NCI-H146 (cell line): ENCODE measurements at regions not wholly inside any gene's neighbourhood (a gene's known extent, or its start where the extent isn't known, plus 50 kb on each side); places are given as distances from the start of the nearest gene placed in this dataset.

Experiments
- DNase-seq: peaks from one replicate; lab custom pipeline; 2025; lab: John Stamatoyannopoulos, UW

DNA sequence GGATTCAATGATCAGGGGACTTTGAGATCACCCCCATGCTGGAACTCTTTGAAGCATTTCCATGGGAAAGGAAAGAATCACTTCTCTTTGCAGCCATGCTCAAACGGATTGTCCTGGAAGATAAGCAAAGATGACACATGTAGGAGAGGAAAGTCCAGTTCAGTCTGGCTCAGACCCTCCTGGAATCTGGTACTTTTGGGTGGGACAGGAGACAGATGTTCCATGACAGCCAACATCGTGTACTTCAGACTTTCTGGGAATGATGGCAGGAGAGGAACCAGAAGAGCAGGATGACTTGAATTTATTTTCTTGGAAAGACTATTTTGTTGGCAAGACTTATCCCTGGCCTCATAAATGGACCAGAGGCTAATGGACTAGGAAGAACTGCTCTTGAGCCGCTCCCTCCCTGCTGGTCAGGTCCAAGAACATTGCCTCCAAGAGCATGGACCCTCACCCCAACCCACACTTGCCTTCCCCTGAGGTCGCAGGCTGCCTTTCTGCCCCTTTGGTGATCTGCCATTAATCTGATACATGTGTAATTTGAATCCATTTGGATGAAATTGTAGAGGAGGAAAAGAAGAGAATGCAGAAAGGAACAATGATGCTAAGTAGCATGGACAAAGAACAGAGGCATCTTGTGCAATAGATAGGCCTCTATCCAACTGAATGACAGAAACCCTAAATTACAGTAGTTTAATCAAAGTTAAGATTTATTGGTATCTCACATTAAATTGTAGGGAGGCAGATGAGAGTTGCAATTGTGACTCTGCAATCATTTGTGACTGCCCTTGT is 201.0 kb downstream of the SNX19 start:
- no peak for DNase-seq

DNA sequence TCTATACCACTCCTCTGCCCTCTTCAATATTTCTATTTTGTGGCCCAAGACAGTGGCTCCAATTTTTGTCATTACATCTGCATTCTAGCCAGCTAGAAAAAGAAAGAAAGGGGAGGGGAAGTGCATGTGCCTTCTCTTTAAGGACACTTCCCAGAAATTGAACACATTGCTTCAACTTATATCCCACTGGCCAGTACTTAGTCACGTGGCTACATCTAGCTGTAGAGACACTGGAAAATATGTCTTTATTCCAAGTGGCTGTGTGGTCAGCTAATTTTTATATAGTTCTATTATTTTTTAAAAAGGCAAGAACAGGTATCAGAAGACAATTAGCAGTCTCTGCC is 200.4 kb downstream of the SNX19 start:
- no peak for DNase-seq

DNA sequence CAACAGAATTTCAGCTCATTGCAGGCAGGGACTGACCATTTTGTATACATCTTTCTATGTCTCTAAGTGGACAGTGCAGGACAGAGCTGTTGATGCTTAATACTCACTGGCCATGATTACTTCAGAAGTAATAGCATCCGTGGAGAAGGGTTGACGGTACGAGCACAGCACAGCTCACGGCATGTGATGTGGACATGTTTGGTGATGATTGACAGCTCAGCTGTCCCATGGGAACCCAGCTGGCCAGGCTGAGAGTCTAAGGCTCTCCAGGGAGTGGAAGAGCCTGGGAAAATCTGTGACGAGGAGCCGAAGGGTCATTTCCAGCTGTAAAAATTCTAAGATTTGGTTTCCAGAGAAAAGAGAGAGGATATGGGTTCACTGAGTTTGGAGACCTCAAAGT is 198.2 kb downstream of the SNX19 start:
- no peak for DNase-seq

DNA sequence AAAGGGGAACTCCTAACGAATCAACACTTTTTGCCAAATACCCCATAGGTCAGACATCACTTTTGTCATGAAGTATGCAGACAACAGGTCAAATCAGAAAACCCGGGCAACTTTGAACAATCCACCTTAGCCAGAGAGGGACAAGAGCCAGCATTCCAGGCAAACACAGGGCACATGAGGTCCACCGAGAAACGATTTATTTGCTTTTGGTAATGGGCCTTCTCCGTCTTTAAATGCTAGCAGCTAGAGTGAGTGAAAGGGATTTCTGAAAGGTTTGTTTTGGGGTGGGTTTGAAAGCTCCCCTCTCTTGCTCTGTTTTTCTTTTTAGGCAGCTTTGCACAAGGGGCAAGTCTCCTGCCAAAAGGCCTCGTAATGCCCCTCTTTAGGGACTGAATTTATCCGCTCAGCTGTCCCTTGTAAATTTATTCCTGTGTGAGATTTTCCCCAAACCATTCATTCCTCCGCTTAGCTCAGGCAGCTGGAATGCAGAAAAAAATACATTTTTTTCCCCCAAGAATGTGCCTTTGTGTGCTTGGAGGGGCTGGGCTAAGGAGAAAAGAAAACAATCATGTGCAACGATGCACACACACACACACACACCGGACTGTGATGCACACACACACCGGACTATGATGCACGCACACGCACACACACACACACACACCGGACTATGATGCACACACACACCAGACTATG is 196.9 kb downstream of the SNX19 start:
- DNase-seq, result no peak

DNA sequence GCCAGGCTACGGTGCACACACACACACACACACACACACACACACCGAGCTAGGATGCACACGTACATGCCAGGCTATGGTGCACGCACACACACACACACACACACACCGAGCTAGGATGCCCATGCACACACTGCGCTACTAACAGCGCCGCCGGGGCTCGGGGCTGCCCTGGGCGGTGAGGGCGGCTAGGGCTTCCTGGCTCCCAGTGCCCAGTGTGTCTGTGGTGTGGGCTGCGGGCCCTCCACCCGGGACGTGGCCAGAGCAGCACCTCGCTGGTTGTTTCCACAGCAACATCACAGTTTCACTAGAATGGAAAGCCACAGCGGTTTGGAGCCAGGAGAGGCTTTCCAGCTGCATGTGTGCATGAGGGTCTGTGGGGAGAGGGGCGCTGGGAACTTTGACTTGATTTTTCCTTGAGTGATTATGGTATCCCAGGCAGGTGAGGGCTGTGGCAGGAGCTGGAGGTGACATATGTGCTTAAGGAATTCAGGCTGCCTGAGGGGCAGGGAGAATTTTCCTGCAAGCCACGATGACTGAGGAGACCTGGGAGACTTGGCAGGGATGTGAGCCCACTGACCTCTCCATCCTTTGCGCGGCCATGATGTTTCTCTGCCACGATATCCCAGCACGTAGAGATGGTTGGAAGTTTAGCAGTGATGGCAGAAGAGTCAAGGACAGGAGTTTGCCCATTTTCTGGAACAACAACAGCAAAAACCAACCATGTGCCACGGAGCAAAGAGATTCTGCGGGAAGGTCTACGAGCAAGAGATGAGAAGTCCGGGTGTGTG is 195.9 kb downstream of the SNX19 start:
- DNase-seq, result no peak

DNA sequence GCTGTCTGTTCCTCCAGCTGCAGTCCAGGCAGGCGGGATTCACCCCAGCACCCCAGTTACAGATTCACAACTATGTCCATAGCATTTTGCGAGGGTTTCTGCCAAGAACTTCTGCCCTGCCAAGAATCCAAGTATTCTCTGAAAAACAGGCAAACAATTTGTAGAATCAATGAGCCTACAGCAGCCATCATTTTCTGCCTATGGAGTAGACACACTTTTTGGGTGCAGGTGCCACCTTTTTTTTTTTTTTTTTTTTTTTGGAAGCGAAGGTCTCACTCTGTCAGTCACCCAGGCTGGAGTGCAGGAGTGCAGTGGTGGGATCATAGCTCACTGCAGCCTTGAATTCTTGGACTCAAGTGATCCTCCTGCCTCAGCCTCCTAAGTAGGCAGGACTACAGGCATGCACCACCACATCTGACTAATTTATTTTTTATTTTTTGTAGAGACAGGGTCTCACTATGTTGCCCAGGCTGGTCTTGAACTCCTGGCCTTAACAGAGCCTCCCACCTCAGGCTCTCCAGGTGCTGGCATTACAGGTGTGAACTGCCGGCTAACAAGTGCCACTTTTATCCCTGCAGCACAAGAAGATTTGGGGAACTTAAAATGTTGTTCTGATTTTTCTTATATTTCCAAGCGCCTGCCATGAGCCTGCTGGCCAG is 195.1 kb downstream of the SNX19 start:
- DNase-seq, result no peak

DNA sequence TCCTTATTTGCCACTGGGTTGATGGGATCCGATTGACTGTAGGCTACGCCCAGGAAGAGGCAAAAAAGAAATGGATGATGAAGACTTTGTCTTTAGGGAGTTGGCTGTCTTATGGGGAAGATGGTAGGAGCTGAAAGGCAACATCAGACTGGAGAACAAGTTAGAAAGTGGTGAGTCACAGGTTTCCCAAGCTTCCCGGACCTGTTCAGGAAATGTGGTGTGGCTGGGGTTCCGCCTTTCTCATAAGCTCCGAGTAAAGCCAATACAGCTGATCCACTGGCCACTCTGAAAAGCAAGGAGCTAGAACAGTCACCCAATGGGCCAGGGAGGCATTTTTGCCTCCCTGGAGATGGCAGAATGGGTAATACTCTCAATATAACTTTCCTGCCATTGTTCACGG is 194.5 kb downstream of the SNX19 start:
- no peak for DNase-seq

DNA sequence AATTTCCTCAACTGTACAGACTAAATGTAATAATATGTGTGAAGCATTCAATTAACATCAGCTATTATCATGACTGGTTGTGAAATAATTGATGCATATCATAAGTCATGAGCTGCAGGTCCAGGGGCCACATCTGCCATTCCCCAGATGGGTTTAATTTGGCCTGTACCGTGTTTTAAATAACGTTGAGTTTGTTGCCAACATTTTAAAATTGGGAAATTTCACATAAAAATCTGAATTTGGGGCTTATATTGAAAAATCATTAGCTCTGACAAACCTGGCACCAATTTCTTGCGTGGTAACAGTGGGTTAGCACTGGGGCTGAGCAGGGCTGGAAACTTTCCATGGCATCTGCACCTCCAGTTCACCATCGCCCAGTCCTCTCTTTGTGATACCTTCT is 193.9 kb downstream of the SNX19 start:
- DNase-seq, result no peak

DNA sequence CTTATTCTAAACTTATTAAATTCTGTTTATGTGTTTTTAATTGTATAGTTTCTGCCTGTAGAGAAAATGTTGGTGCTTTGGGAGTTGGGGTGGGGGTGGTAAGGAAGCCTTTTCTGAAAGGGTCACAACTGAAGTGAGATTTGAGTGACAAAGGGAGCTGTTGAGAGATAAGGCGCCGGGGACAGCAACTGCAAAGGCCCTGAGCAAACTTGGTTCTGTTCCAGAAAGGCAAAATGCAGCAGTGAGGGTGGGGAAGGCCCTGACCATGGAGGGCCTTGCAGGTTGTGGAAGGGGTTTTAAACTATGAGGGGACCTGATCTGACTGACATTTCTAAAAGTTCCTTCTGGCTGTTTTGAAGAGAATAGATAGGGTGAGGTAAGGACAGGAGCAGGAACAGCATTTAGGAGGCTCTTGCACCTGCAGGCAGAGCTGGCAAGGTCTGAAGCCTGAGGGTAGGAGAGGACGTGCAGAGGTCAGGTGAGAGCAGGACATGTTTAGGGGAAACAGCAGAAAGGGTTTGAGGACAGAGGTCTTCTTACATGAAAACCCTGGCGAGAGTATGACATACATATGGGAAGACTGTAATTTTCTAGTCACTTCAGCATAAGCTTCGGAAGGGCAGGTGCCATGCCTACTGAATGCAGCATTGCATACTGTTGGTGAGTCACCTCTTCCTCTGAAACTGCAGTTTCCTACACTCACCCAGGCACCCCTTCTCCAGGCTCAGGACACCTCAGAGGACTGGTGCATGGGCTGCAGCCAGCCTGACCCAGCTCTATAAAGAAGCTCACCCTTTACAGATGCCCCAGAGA is 190.7 kb downstream of the SNX19 start:
- no peak for DNase-seq

DNA sequence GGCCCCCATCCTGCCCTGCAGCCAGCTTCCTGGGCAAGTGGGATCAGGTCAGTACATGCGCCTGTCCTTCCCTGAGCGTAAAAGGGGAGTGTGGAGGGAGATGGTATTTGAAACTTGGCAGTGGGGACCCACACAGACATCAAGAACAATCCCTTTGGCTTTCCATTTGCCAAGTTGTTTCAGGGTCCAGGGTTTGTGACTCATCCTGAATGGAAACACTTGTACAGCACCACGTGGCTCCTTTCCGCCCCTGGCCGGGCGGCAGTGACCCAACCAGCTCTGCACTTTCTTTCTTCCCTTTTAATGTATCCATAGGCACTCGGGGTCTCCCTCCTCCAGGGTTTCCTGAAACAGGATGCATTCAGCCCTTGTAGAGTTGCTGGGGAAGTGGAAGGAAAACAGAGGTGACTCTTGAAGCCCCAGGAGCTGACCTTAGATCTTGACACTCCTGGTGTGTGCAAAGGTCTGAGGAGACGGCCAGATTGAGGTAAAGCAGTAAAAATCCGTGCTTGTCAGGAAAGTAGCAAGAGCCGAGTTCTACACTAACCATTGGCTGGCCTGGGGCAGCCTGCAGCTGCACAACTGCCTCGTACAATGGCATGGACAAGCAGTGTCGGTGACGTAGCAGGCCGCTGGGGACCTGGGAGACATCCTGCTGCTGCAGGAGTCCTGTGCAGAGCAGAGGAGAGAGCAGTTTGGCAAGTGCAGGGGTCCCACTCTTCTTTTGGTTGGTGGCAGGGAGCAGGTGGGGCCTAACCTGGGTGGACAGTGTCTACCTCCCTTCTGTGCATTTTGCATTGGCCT is 189.8 kb downstream of the SNX19 start:
- DNase-seq, result no peak

DNA sequence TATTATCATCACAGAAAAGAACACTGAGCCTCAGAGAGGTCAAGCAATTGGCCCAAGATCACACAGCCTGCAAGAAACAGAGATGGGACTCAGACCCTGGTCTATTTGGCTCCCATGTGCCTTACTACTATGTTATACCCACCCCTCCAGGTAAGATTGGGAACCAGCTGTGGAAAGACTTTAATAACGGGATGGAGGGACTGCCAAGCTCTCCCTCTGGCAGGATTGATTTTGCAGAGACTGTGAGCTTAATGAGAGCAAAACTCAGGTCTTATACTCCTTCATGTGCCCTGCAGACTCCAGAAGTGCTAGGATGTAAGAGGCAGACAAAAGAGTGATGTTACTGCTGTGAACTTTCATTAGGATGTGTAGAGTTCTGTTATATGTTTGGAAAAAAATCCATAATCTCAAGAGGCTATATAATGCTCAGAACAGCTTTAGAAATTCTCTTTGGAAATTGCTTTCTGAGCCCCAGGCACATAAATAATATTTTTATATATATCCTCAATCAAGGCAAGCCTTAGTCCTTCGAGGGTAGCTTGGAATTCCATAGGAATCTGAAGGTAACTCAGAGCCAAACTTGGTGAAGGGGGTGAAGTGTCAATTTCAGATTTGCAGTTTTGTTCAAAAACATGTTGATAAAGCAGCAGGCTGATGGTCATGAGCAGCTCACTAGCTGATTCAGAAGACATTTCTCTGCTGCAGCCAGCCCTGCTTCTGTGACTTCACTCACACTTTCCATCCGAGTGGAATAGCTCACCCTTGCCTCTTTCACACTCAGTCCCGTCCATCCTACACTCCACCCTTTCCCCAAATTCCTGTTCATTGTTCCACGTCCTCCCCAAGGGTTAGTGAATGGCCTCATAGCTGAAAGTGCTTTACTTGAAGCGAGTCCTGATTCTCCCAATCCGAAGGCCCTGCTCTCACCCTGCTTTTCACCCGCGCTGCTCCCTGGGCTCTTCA is 188.8 kb downstream of the SNX19 start:
- DNase-seq, result no peak

DNA sequence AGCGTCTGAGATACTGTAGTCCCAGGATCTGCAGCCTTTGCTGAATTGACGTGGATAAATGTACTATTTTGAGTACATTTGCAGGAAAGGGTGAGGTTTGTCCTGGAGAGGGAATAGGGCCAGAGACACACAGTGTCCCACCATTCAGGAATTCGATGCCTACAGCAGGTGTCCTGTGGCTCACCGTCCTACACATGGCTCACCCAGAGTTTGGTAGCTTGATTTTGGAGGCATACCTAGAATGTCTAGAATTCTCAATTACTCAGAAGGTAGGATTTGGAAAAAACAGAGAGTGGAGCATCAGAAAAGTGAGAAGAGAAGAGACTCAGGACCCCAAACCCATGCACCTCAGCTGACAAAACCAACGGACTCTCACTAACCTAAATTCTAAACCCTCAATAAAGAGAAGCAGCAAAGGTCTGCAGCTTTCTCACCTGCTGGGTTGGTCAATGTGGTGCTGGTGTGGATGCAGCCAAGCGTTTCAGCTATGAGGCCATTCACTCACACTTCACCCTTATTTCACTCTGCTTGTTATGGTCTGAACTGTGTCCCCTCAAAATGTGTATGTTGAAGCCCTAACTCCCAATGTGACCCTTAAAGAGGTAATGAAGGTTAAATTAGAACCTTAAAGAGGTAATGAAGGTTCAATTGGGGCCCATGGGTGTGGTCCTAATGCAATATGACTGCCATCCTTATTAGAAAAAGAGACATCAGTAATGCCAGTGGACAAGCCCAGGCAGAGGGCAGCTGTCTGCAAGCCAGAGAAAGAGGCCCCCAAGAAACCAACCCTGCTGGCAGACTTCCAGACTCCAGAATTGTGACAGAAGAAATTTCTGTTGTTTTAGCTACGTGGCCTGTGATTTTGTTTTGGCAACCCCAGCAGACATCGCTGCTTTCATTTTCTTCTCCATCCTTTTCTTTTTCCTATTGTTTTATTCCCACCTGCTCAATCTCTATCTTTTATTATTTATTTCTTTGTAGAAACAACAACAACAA is 187.8 kb downstream of the SNX19 start:
- no peak for DNase-seq

DNA sequence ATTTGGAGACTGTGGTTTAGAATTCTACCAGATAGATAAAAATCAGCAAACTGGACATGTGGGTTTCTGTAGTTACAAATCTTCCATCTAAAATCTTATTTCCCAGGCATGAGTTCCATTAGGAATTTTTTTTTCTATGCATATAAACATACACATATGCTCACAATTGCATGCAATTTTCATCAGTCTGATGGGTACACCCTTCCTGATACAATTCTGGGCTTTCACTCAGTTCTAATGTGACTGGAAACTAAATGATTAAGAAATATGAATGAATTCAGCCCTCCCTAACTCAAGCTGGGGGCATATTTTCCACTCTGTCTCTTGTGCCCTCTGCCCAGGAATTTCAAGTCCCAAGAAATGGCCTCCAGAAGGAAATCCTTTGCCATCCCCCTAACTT is 187.1 kb downstream of the SNX19 start:
- no peak for DNase-seq

DNA sequence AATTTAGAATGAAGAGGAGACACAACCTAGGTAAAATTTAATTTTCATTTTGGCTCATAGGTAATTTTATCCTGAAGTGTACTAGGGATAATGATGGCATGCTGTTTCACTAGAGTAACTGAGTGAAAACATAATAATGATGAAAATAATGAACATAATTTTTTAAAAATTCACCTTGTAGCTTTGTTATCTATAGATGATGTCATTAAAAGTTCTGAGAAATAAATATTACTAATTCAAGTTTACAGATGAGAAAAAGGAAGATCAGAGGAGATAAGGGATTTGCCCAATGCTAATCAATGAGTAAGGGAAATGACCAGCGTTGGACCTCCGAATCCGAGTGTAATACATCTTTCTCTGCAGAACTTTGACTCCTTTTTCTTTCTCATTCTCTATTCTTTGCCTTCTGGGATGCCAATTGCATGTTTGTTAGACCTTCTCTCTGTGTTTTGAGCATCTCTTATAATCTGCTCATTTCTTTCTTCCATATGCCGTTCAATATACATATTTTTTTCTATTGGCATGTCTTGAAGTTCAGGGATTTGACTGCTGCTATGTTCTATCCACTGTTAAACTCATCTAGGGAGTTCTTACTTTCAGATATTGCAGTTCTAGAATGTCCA is 186.5 kb downstream of the SNX19 start:
- no peak for DNase-seq

DNA sequence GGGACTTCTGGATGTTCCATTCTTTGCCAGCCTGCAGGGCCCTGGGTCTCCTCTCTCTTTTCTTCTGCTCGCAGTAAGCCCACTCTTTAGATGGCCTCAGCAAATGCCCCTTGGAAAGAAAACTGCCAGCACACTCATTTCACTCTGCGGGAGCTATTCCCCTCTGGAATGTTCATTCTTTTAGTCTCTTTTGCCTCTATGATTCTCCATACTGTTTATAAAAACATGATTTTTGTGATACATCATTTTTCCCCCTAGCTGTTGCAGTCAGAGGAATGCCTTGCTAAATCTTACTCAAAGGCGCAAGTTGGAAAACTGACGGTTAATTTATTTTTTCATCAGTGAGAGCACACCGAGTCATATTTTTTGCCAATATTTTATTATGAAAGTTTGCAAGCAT is 184.9 kb downstream of the SNX19 start:
- no peak for DNase-seq

DNA sequence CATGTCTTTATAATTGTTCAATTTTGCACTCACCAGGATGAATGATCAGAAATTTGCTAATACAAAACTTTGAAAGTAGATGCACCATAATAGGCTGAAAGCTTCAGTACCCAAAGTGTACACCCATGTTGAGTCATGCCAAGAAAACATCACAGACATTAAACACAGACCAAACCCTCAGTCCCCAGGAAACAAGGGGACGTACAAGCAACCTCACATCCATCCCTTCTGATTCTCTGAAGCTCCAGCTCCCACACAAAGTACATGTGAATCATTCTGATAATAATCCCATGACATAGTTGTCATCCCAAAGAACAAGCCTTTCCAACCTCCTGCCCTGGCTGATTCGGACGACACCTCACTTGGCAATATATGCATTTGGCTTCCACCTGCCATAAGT is 183.8 kb downstream of the SNX19 start:
- DNase-seq, result no peak

DNA sequence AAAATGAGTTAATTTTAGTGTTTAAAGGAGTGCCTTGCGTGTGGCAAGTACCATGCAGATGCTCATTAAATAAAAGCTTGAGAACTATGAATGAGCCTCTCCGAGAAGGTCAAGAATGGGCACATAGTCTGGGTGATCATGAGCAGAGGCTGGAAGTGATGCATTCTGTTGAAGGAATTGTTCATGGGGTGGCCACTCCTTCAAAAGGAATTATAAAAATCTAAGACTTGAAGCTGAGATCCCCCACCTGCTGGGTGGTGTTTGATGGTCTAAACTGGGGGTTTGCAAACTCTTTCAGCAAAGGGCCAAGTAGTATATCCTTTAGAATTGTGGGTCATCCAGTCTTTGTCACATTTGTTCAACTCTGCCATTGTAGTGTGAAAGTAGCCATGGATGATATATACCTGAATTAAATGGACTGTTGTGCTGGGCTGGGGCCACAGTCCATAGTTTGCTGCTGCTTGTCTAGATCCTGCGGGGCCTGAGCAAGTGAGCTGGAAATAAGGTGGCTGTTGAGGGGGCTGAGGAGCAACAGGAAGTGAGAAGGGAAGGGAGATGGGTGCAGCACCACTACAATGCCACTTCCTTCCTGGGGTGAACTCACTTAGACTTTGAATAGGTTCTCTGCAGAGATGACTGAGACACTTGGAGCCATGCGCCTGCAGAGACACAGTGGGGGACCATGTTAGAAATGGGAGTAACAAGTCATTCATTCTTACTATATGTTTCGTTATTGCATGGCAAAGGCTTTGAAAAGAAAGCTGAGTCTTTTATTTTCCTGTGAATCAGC is 179.0 kb downstream of the SNX19 start:
- no peak for DNase-seq
